HG03432 (cell line): ENCODE measurements at regions not wholly inside any gene's neighbourhood (a gene's known extent, or its start where the extent isn't known, plus 50 kb on each side); places are given as distances from the start of the nearest gene placed in this dataset.
"Not testable (repeated sequence)": the region's sequence is repeated elsewhere in the genome, so short reads cannot be mapped to it uniquely, and the experiment has no call there.

Experiments
- ATAC-seq: cut with Tn5 transposase; IDR thresholded peaks from one replicate; pipeline ENCODE4 v1.9.1; 2021; ENCODE audit warnings: mild to moderate bottlenecking, moderate library complexity; ENCODE audit not compliant: unreplicated experiment

DNA sequence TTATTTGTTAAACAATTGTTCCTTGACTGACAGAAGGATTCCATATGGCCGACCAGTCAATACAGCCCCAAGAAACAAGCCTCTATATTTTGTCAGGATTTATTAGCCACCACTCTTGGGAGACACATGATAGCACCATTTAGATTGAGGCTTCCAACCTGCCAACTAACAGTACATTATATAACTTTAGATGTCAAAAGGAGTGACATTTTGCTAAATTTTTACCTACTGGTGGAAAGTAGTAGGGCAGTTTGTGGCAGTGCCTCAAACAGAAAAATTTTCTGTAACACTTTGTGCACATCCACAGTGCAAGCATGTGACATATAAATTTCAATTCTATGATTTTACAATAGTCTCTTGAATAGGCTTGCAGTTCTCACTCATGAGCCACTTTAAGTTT is 464.0 kb downstream of the TRIB2 start:
- no peak for ATAC-seq

DNA sequence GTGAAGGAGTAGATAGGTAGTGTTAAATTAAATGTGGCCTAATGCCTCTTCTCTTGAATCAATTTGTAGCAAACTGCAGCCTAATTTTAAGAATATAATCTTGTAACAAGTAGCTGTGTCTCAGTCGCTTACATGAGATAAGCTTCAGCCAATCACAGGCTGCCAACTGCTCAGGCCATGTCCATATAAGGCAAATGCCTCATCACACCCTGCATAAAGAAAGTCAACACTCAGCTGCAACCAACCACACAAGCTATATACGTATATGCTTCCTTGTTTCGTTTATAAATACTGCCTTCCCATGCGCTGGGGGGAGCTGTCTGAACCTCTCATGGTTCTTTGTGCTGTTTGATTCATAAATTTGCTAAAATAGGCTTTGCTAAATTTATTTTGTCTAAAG is 476.3 kb downstream of the TRIB2 start:
- peak; percentile 91 for ATAC-seq

DNA sequence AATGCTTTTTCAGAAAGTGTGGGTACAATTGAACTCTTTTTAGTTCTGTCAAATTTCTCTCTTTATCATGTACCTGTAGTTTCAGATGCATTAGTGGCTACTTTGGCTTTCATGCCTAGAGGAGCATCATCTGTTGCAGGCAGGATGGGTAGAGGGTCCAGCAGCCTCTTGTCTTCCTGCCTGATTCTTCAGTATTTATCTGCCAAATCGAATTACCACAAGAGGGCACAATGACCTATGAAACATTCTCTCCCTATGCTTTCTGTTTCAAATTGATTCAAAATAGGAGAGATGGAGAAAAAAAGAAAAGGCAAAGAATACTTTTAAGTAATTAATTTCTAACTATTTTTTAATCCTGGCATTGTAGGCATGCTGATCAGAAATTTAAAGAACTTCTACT is 477.2 kb downstream of the TRIB2 start:
- ATAC-seq = peak; percentile 81

DNA sequence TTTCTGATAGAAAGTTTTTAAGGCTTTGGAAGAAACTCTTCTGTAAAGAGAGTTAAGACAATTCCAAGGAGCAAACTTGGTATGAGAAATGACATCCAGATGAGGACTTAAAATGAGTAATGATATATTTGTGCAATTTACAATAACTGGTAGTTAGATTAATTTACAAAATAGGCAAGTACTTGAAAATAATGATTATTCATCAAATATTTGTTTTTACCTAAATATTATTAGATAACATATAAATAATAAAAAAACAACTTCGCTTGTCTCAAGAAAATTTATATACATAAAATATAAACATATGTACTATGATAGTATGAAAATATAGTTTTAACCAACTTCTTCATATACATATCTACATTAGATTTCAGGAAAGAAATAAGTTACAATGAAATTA is 478.5 kb downstream of the TRIB2 start:
- no peak for ATAC-seq

DNA sequence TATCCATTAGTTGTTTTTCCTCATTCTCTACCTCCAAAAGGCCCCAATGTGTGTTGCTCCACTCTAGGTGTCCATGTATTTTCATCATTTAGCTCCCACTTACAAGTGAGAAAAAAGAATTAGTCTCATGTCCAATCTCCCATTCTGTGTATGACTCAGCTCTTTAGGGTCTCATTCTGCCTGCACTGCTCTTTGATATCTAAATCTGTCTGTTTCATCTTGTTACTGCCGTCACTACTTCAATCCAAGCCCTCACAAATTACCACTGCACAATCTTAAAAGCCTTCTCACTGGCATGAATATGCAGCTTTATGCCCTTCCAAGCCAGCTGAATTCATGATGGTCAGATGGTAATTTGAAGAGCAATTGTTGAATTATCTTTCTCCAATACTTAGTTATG is 480.5 kb downstream of the TRIB2 start:
- ATAC-seq = no peak

DNA sequence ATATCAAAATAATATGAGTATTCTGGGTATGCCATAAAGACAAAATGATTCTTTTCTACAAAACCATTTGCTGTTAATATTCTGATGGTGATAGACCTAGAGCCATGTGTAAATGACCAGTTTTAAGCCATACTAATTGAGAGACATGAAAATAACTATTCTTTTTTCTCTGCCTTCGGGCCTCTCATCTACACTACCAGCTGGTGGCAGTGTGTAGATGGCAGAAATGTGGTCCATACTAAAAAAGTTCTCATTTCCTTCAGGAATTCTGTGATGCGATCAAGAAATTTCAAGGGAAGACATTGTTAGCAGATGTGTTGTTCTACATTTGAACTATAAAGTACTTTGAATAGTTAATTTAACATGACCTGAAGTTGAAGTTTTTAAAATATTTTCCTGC is 485.2 kb downstream of the TRIB2 start:
- ATAC-seq = no peak

DNA sequence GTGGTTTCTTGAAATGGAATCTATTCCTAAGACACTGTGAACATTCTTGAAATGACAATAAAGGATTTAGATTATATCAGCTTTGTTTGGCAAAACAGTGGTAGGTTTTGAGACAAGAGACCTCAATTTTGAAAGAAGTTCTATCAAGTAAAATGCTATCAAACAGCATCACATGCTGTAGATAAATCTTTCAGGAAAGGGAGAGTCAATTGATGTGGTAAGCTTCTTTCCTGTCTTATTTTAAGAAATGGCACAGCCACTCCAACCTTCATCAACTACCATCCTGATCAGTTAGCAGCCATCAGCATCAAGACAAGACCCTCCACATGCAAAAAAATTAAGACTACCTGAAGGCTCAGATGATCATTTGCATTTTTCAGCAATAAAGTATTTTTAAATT is 495.4 kb downstream of the TRIB2 start:
- no peak for ATAC-seq

DNA sequence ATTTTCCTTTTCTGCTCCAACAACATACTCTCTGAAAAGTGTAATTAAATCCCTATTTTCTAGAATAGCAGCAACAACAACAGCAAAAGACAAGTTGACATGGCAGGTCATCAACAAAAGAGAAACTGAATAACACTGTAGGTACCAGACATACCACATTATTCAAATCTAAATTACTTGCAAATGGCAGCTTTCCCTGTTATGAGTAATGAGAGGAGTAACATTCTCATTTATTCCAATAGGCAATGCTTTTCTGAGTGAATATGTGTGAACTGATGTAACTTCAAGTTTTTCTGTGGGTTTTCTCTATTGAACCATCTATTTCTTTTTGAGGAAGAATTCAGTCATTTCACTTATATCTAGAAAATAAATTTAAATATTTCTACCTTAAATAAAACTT is 501.5 kb downstream of the TRIB2 start:
- no peak for ATAC-seq

DNA sequence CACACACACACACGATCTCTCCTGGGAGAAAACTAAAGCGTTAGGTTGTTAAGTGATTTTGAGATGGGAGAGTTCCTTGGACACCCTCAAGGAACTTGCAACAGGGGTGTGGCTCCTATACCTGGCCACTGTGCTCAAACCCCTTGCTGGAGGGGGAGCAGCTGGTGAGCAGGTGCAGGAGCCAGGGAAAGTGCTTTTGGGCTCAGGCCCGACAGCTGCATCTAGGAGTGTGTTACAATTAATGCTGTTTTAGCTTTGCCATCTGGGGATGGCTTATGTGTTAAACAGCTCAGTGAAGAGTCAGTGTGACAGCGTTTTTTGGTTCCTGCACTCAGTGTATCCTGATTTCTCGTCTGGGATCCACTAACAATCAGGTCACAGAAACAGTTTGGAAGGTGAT is 510.8 kb downstream of the TRIB2 start:
- no peak for ATAC-seq

DNA sequence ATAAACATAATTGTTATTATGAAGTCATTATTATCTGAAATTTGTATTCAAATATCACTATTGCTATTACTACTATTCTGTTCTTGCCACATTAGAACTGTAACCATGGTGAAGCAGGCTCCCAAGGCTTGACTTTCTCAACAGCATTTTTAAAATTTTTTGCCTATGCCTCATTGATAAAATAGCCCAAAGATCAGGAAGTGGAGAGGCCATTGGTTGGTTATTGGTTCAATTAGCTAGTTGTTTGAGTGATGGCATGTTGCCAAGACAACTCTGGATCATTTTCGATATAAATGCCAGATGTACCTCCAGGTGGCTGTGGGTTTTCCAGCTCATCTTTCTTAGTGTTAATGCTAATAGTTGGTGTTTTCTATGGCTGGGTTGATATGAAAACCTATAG is 513.5 kb downstream of the TRIB2 start:
- ATAC-seq = no peak

DNA sequence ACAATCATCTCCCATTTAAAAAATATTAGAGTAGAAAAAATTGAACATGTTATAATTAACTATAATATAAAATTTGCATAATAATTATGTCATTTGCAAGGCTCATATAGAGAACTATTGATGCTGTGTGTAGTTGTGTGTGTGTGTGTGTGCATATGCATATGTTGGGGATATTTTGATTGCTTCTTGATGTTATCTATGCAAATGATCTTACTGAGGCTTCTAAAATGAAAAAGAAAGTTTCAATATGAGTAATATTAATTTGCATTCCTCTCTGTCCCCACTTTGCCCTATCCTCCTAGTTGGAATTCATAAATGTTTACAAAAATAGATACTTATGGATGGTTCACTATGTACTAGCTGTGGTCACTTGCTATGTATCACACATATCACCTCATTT is 523.3 kb downstream of the TRIB2 start:
- peak; percentile 68 for ATAC-seq

DNA sequence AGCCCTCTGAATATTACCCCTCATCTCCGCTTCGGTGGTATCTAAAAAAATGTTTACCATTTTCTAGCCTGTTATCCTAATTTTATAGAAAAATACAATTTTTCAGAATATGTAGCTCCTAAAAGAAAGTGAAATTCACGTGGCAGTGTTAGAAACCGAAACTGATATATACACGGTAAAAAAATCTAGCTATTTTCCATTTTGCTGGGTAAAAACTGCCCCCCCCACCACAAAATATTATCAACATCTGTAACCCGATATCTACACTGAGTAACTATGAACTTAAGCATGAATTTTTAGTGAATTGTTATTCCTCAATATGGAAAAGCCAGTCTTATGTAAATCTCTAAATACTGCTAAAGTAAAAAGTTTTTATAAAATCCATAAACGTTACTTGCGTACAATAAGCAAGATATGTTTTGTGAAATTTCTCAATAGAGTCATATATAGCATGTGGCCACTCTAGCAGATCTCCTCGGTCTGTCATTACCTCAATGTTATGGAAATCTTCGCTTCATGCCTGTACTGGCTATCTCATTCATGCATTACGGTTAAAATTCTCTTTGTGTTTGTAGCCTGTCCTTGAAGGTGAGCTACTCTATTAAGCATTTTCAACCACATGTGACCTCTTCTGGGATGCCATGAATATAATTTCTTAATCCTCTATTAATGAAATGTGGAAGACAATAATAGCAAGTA is 524.2 kb downstream of the TRIB2 start:
- ATAC-seq = peak; percentile 37

DNA sequence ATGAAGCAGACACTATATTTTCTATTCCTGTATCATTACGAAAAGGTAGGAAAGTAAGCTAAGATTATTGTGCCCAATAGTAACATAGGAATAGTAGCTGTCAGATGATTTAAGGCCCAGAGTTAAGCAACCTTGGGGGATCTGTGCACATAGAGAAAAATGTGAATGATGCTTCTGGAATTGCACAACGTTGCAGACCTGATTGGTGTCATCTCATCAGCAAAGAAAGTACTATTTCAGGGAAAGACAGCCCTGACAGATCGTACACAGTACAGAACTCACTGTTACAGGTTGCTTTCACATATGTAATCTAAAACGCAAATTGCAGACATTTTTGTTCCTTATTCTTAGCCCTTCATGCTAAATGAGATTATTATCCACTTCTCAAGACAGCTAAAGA is 535.9 kb downstream of the TRIB2 start:
- ATAC-seq = no peak

DNA sequence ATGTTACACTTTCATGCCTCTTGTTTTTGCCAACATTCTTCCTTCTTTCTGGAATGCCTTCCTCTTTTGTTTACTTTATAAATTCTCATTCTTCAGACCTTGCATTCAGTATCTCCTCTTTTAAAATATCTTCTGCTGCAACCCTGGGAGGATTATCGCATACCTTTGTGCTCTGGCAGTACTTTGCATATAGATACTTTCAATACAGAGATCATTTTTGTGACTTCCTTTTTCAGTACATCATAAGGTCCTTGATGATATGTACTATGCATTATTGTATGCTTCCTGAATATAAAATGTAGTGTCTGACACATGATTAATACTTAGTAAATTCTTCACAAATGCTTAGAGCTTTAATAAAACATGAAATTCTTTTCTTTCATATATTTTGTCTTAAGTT is 538.7 kb downstream of the TRIB2 start:
- ATAC-seq = no peak

DNA sequence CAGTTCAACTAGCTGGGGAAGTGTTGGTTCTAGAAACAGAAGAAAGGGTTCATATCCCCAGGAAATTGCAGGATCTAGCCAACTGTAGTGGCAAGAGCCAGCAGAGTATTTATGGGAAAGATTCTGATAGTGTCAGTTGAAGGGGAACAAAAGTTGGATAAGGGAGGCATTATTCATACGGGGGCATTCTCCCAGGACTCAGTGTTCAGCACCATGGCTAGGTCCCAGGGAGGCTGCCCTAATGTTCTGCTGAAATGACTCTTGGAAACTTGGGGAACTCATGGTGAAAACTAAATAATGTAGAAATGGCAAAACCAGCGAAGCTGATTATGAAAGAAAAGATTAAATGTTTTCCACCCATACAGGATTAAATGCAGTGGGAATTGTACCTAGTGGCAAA is 543.7 kb downstream of the TRIB2 start:
- ATAC-seq = no peak

DNA sequence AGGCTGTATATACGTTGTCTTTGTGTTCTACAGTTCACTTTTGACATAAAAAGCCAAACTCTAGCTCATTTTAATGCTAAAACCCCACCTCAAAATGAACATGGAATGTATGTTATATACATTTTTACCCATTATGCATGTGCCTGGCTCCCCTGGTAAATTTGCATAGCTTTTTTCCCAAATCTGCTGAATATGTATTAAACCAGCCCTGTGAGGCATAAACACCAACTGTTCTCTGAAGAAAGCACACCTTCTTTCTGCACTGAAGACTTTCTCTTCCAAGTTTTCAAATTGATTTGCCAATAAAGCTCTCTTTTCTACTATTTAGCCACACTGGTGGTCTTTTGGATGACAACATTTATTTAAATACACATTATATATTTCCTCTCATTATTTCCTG is 549.4 kb downstream of the TRIB2 start:
- no peak for ATAC-seq

DNA sequence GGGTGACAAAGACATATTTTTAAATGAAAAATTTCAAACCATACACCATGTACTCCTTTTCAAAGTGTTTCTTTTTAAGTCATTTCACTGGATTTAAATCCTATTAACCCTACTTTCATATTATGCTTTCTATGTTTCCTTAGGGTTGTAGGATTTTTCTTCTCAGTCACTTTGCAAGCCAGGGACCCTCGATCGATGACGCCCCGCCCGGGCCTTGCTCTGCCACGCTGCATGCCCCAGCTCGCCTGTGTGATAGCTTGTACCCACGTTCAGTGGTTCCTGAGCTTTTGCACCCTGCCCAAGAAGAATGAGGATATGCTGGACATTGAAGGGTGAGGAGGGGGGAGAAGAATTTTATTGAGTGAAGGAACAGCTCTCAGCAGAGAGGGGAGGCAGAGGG is 568.0 kb downstream of the TRIB2 start:
- ATAC-seq = no peak

DNA sequence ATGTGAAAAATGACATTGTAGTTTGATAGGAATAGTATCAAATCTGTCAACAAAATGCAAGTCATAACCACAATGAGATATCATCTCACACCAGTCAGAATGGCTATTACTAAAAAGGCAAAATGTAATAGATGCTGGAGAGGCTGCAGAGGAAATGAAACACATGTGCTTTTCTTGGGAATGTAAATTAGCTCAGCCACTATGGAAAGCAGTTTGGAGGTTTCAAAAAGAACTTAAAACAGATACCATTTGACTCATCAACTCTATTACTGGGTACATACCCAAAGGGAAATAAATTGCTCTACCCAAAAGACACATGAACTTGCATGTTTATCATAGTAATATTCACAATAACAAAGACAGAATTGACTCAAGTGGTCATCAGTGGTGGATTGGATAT is 572.6 kb downstream of the TRIB2 start:
- no peak for ATAC-seq

DNA sequence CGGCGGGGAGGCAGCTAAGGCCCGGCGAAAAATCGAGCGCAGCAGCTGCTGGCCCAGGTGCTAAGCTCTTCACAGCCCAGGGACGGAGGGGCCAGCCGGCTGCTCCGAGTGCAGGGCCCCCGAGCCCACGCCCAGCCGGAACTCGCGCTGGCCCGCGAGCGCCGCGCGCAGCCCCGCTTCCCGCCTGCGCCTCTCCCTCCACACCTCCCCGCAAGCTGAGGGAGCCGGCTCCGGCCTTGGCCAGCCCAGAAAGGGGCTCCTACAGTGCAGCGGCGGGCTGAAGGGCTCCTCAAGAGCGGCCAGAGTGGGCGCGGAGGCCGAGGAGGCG is 591.7 kb downstream of the TRIB2 start:
- not testable (repeated sequence) for ATAC-seq

DNA sequence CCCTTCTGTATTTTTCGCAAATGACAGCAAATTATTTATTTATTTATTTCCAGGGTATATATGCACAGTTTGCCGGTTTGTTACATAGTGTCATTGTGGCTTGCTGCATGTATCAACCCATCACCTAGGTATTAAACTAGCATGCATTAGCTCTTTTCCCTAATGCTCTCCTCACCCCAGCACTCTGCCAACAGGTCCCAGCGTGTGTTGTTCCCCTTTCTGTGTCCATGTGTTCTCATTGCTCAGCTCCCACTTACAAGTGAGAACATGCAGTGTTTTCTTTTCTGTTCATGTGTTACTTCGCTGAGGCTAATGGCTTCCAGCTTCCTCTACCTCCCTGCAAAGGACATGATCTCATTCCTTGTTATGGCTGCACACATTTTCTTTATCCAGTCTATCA is 592.3 kb downstream of the TRIB2 start:
- no peak for ATAC-seq

DNA sequence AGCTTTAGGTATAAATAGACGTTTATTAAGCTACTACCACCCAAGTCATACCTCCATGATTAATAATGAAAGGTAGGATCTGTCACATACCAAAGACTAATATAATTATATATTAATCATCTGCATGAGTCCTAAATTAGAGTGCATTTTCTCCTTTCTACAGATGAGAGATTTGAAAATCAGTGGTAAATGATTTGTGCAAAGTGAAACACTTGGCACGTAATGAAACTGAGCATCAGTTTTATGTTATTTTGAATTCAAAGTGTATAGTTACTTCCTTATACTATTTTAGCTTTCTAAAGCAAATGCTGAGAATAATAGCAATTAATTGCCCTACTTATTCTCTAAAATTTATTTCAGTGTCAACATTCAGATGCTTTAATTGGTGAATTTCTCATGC is 615.3 kb downstream of the TRIB2 start:
- no peak for ATAC-seq

DNA sequence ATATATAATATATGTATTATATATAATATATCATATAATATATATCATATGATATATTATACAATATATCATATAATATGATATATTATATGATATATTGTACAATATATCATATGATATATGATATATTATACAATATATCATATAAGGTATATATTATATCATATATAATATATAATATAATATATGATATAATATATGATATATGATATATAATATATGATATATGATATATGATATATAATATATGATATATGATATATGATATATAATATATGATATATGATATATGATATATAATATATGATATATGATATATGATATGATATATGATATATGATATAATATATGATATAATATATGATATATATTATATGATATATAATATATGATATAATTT is 617.3 kb downstream of the TRIB2 start:
- not testable (repeated sequence) for ATAC-seq

DNA sequence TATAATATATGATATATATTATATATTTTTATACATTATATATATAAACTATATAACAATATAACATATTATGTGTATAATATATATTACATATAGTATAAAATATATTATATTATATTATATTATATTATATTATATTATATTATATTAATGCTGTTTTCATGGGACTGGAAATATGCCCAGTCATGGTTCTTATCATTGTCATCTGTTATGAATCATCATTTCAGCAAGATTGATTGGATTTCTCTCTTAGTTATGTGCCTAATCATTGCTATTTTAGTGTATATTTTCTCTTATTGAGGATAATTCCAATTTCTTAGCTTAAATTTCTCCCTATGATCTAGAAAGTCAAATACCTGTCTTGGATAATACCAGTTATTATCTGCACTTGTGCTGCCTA is 617.8 kb downstream of the TRIB2 start:
- no peak for ATAC-seq
